Transverse colon (tissue), 4 donors: ENCODE measurements at regions not wholly inside any gene's neighbourhood (a gene's known extent, or its start where the extent isn't known, plus 50 kb on each side); places are given as distances from the start of the nearest gene placed in this dataset.

Experiments used
- DNase-seq: peaks from one replicate; pipeline ENCODE4 v3.0.0-alpha.2; 2019
- H3K27ac ChIP-seq, 4 donors: fragments of 200-600 bp; sonication (generic); 2 replicates each; pipeline ENCODE4 v1.5.1; 2016 to 2018; ENCODE audit warnings: inconsistent platforms in 4 of 4
- H3K27me3 ChIP-seq: fragments of 200-600 bp; sonication (generic); 2 replicates; pipeline ENCODE4 v1.5.1; 2017; ENCODE audit warnings: inconsistent platforms
- H3K36me3 ChIP-seq, 4 donors: fragments of 200-600 bp; sonication (generic); 2 replicates each; pipeline ENCODE4 v1.5.1; 2017 to 2019; ENCODE audit warnings: inconsistent platforms in 4 of 4
- H3K4me1 ChIP-seq, 4 donors: fragments of 200-600 bp; sonication (generic); 2 replicates each; pipeline ENCODE4 v1.5.1; 2017 to 2020; ENCODE audit warnings: inconsistent platforms in 4 of 4
- H3K4me3 ChIP-seq, 4 donors: fragments of 200-600 bp; sonication (generic); 1 replicate in 1 of 4; 2 replicates in 3 of 4; pipeline versions ENCODE4 v1.5.1 to v1.6.1; 2017 to 2019; ENCODE audit warnings: inconsistent platforms in 4 of 4
- H3K9me3 ChIP-seq, 2 donors: fragments of 200-600 bp; sonication (generic); 2 replicates each; pipeline ENCODE4 v1.5.1; 2017 to 2019; ENCODE audit warnings: inconsistent platforms in 2 of 2
- EP300 ChIP-seq: sonication (generic); formaldehyde crosslinking; IDR thresholded peaks from one replicate; pipeline ENCODE4 v1.6.1; 2017; ENCODE audit warnings: antibody characterized with exemption, low read depth
- POLR2A ChIP-seq: fragments of 450-650 bp; IDR thresholded peaks from one replicate; pipeline ENCODE4 v1.6.1; 2016; ENCODE audit warnings: antibody characterized with exemption, mild to moderate bottlenecking, moderate library complexity
- POLR2AphosphoS5 ChIP-seq, 3 donors: sonication (generic); formaldehyde crosslinking; IDR thresholded peaks; one replicate each; pipeline ENCODE4 v1.6.1; 2016; ENCODE audit warnings: antibody characterized with exemption in 3 of 3
- WGBS, 2 donors: methylation state at CpG; one replicate each; pipeline ENCODE4 v1.1.5; 2018; ENCODE audit warnings: low coverage in 1 of 2; 5-methylcytosine and 5-hydroxymethylcytosine counted together
- in situ Hi-C, 4 donors: fragments of 200-750 bp; cut with MboI; loops; one replicate each; pipeline versions ENCODE4 v1.15.0 to v1.15.1; 2017; ENCODE audit warnings: low sequenced_read_pairs in 3 of 4, low pct_ligation_motif_present in 1 of 4, low pct_unique_long_range_greater_than_20kb in 1 of 4
- intact Hi-C: fragments of 100-400 bp; cut with DNase I; formaldehyde crosslinking; loops from one replicate; pipeline ENCODE4 v1.15.1; 2023; ENCODE audit warnings: low total_unique reads
- TF ChIP-seq, protein P1 (sequence below), 5 experiments: fragments of 200-600 bp in 3 of 5; fragments of 450-650 bp in 2 of 5; sonication (generic) in 3 of 5; IDR thresholded peaks; 1 replicate in 2 of 5; 2 replicates in 3 of 5; pipeline ENCODE4 v1.5.1; 2016 to 2017; ENCODE audit warnings: antibody characterized with exemption in 5 of 5, inconsistent platforms in 3 of 5, mild to moderate bottlenecking in 2 of 5, moderate library complexity in 1 of 5

DNA sequence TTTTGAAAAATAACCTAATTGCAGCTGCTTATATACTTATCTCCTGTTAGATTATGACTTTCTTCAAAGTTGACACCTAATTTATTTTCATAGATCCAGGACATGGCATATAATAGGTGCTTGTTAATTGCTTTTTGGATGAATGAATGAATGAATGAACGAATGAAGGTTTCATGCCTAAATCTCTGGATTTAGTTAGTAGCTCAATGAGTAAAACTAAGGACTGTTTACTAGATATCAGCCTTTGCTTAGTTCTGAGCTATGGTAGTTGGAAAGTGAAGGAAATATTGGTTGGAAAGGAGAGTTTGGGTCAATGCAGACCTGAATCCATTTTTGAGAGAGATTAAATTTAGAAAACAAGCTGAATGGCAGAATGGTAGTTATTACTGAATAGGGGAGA is 160.4 kb upstream of the SGO1 start:
- Histone ChIP-seq H3K4me1 (no peaks in the 10 kb centered on the region), H3K27me3 (no peaks in the 10 kb centered on the region), H3K9me3 (no peaks in the 10 kb centered on the region), H3K4me3 (no peak overlapping the region), H3K36me3 (no peaks in the 10 kb centered on the region), H3K27ac (no peak overlapping the region)
- WGBS, 2 donors: 57 to 77% methylated on average over 1 of the region's 1 CpG
- in situ Hi-C loops: no loop called here
- intact Hi-C loops: no loop called here
- TF ChIP-seq POLR2AphosphoS5 (IDR thresholded peaks at IDR 0.05) (no peak), POLR2A (no peak), EP300 (no peak)
- TF ChIP-seq, protein P1, sequence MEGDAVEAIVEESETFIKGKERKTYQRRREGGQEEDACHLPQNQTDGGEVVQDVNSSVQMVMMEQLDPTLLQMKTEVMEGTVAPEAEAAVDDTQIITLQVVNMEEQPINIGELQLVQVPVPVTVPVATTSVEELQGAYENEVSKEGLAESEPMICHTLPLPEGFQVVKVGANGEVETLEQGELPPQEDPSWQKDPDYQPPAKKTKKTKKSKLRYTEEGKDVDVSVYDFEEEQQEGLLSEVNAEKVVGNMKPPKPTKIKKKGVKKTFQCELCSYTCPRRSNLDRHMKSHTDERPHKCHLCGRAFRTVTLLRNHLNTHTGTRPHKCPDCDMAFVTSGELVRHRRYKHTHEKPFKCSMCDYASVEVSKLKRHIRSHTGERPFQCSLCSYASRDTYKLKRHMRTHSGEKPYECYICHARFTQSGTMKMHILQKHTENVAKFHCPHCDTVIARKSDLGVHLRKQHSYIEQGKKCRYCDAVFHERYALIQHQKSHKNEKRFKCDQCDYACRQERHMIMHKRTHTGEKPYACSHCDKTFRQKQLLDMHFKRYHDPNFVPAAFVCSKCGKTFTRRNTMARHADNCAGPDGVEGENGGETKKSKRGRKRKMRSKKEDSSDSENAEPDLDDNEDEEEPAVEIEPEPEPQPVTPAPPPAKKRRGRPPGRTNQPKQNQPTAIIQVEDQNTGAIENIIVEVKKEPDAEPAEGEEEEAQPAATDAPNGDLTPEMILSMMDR (IDR thresholded peaks at IDR 0.05): no peak
- no peak for DNase-seq

DNA sequence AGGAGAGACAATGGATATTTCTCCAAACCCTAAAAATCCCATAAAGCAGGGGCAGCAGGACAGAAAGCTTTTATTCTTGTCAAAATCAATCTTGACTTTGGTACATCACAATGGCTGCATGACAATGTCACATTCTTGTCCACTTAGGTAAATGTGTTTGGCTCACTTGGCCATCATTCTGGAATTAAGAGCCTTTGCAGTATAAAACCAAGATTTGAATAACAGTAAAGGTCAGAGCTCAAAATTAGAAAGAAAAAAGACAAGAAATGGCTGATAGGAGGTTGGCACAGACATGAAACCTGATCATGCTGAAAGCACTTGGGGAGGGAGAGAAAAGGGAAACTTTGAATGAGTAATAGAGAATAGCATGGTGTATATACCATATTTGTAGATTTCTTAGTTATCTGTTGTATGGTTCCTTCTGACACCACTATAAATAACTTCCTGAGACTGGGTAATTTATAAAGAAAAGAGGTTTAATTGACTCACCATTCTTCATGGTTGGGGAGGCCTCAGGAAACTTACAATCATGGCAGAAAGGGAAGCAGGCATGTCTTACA is 158.5 kb upstream of the SGO1 start:
- H3K4me1 ChIP-seq: no peaks in the 10 kb centered on the region
- no peaks in the 10 kb centered on the region for H3K9me3 ChIP-seq
- H3K27me3 ChIP-seq: no peaks in the 10 kb centered on the region
- intact Hi-C loops (no loop called here), in situ Hi-C loops (no loop called here)
- H3K27ac ChIP-seq: no peak overlapping the region
- H3K36me3 ChIP-seq: no peaks in the 10 kb centered on the region
- H3K4me3 ChIP-seq: no peak overlapping the region
- TF ChIP-seq EP300 (no peak), POLR2A (no peak), POLR2AphosphoS5 (IDR thresholded peaks at IDR 0.05) (no peak)
- TF ChIP-seq, protein P1 (IDR thresholded peaks at IDR 0.05): no peak
- DNase-seq: no peak

DNA sequence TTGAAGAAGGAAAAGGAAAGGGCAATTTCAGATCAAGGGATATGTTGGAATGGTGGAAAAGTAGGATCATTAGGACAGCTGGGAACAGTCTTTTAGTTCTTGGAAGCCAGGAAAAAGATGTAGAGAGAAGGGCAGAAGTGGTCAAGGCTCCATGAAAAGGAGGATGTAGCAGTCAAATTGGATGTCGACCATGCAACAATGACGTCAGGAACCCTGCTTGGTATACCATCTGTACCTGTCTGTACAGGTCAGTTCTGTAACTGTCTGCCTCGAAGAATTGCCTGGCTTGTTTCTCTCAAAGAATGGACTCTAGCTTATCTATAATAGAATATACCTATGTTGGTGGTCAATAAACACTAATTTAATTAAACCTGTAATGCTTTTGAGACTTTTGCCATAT is 157.8 kb upstream of the SGO1 start:
- TF ChIP-seq EP300: no peak
- TF ChIP-seq, protein P1 (IDR thresholded peaks at IDR 0.05): no peak
- no peak for TF ChIP-seq POLR2AphosphoS5 (IDR thresholded peaks at IDR 0.05)
- TF ChIP-seq POLR2A: no peak
- 72 to 87% methylated on average over 3 of the region's 3 CpGs for WGBS, 2 donors
- intact Hi-C loops: no loop called here

DNA sequence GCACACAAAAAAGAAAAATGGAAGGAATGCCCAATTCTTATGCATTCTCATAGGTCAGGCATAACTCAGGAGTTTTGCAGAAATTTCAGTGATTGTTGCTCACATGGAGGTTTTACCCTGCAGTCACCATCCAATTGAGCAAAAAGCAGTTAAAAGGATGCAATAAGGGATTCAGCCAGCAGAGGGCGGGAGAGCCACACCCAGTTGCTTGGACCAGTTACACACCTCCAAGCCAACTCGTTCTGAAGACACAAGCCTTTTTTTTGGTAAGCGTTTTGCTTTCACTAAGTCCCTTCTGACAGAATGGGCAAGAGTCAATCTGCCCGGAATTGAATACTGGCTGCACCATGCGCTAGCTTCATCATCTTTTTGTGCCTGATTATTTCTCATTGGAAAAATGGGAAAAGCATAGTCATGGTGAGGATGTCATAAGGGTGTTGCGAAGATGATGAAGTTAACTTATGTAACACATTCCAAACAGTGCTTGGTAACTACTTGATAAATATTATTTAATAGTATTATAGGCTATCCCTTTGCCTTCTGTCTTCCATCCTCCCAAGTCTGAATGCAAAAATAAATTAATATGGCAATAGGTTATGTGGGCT is 154.4 kb upstream of the SGO1 start:
- TF ChIP-seq POLR2AphosphoS5 (IDR thresholded peaks at IDR 0.05) (no peak), EP300 (no peak), POLR2A (no peak)
- TF ChIP-seq, protein P1 (IDR thresholded peaks at IDR 0.05): peak; percentile 67 to 87 (median 77)
- Histone ChIP-seq H3K27ac (no peak overlapping the region), H3K36me3 (no peaks in the 10 kb centered on the region), H3K4me3 (no peak overlapping the region), H3K27me3 (no peaks in the 10 kb centered on the region), H3K4me1 (no peaks in the 10 kb centered on the region), H3K9me3 (no peaks in the 10 kb centered on the region)
- WGBS, 2 donors: 26 to 35% methylated on average over 5 to 6 of the region's 6 CpGs
- in situ Hi-C loops: no loop called here
- intact Hi-C loops: no loop called here
- DNase-seq: peak; percentile 51

More for the DNA sequence above, 157.8 kb upstream of the SGO1 start:
- in situ Hi-C loops: no loop called here
- Histone ChIP-seq H3K27me3 (no peaks in the 10 kb centered on the region), H3K36me3 (no peaks in the 10 kb centered on the region), H3K27ac (no peak overlapping the region), H3K4me1 (no peaks in the 10 kb centered on the region), H3K4me3 (no peak overlapping the region), H3K9me3 (no peaks in the 10 kb centered on the region)
- DNase-seq: no peak
